GM18499 (cell line): ENCODE measurements at regions not wholly inside any gene's neighbourhood (a gene's known extent, or its start where the extent isn't known, plus 50 kb on each side); places are given as distances from the start of the nearest gene placed in this dataset.

ENCODE experiments used
- ATAC-seq: cut with Tn5 transposase; IDR thresholded peaks from one replicate; pipeline ENCODE4 v1.9.1; 2021; ENCODE audit warnings: moderate number of reproducible peaks; ENCODE audit not compliant: insufficient read depth, unreplicated experiment

DNA sequence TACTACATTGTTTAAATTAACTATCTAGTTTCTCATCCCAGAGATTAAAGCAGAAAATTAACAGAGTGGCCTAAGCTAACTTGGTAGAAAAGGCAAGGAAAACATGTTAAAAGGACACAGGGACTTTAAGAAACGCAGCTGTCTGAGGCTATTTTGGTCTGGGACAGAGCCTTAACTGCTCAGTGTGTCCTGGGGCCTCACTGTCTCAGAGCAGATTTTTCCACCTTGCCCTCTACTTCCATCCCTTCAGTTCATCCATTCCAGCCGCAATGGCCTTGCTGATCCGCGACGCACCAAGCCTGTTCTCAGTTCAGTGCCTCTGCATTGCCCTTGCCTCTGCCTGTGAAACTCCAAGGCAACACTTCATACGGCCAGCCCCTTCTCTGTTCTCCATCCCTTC is 114.9 kb upstream of the OSR1 start:
- no peak for ATAC-seq

DNA sequence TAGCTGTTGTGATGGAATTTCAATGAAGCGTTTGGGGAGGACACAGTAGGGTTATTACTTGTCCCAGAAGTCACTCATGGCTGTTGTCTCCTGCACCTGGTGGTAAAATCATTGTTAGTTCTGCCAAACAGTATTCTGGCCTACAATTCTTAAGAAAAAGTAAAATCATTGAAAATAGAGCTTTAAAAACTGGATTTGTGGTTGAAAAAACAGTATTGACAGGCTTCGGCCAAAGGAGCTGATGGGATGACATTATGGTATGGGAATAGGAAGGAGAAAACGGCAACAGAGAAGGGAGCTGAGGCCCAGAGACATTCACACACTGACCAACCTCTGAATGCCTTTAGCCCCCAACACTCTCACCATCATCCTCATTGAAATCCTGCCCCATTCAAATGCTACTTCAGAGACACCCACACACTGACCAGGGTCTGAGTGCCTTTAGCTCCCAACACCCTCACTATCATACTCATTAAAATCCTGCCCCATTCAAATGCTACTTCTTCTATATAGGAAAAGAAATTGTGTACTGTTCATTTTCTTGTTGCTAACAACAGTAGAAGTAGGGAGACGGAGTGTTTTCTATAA is 114.1 kb upstream of the OSR1 start:
- ATAC-seq, result no peak

DNA sequence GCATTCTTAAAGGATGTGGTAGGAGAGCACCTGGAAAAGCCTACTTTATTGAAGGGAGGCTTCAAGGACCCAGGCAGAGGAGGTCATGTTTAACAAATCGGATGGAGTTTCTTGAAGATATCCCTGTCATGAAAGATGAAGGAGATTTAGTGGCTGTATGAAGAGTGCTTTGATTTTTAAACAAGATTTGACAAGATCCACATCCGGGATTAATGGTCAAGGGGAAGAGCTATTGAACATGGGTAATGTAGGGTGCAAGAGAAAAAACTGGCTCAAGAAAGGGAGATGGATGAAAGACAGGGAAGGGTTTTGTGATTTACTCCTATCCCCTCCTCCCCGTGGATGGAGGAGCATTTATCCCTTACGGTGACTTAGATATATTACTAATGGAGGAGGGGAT is 113.1 kb upstream of the OSR1 start:
- no peak for ATAC-seq

DNA sequence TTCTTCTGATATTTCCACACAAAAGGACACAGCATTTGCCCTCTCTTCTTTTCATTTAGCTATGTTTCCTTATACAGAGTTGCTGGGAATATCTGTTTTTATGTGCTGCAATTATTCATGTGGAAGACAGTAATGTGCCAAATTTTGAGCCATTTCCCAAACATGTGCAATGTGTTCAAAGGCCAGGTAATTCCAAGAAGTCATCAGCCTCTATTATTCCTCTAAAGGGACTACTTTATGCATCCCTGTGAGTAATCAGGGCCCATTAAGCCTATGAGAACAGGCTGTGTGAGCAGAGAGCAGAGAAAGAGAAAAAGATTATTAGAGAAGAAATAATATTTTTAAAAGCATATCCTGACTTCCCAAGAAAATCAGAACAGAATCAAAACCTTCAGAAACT is 107.6 kb upstream of the OSR1 start:
- ATAC-seq, result no peak

DNA sequence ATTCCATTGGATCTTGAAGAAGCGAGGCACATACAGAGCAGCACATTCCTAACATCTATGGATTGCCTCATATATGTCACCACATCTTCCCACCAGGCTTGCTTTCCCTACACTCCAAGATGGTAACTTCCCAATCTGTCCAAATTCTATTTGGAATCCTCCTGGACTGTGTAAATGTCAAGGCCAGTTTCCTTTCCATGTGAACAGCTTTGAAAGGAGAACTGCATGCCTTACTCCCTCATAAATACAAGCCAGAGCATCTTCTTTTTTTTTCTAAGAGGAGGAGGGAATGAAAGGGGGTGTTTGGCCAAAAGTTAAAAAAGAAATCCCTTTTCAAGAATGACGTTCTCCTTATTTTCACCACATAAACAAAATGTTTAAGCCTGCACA is 103.8 kb upstream of the OSR1 start:
- ATAC-seq, result no peak

DNA sequence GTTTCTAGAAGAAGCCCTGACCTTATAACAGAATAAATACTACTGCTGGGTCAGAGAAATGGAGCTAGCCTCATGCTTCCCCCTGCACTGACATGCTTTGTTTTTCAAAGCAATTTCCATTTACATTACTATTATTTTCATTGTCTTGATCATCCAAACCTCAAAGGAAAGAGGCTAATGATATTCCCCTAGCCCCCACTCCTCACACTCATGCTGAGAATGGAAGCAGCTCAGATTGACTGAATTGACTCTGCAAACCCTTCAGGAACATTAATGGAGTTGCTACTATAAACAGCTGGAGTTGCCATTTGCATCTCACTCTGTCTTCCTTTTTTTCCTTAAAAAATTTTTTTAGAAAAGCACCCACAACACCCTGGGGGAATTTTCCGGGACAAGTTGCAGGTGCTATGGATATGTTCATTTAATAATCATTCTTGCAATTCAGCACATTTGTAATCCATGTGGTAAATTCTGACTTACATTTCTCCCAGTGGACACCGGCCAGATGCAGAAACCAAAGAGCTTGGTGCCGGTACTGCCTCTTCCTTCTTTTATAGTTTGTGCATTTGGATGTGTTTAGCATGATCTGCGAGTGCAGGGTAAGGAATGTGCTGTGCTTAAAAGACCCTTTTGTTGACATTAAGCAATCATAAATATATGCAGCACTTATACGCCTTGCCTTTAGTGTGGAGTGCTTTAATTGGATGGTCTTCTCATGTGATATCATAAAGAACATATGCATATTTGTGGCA is 103.3 kb upstream of the OSR1 start:
- ATAC-seq, result no peak

DNA sequence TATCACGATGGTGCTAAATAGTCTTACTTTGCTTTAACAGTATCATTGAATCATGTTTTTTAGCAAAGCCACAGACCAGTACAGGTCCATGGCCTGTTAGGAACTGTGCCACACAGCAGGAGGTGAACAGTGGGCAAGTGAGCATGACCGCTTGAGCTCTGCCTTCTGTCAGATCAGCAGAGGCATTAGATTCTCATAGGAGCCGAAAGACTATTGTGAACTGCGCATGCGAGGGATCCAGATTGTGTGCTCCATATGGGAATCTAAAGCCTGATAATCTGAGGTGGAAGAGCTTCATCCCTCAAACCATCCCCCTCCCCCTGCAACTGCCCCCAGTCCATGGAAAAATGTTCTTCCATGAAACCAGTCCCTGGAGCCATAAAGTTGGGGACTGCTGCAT is 102.3 kb upstream of the OSR1 start:
- ATAC-seq, result no peak

DNA sequence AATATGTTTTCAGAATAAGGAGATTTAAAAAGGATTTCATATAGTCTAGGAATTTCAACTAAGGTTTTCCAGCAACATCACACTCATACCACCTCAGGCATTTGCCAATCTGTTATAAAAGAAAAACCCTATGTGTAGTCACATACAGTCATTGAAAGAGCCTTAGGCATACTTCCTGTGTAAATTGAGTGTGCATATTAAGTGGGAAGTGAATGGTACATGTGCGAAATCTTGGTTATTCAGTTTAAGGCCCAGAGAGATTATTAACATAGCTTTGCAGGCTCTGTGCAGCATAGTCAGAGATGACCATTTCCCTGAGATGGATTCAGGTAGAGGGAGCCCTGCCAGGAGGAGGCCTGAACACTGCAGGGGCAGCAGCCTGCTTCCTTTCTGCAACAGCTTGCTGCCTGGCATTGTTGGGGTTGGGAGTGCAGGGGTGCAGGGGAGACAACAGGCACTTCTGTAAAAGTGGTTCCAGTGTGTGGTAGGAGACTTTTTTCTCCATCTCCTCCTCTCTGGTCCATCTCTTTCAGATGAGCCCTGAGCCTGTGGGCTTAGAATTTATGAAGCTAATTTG is 100.1 kb upstream of the OSR1 start:
- no peak for ATAC-seq

DNA sequence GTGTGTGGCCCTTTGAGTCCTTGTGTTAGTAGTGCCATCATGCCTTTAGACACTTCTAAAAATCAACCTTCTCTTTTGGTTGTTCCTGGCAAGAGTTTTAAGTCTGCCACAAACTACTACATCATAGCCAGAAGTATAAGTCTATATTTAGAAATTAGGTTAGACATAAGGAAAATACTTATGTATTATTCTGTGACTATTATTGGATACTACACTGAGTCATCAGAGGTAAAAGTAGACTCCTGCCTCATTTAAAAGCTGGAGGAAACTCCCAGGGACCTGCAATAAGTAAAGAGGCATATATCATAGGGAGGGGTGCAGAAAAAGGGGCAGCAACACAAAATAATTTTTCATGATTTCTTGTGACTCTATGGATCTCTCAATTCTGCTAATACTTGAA is 99.4 kb upstream of the OSR1 start:
- no peak for ATAC-seq

DNA sequence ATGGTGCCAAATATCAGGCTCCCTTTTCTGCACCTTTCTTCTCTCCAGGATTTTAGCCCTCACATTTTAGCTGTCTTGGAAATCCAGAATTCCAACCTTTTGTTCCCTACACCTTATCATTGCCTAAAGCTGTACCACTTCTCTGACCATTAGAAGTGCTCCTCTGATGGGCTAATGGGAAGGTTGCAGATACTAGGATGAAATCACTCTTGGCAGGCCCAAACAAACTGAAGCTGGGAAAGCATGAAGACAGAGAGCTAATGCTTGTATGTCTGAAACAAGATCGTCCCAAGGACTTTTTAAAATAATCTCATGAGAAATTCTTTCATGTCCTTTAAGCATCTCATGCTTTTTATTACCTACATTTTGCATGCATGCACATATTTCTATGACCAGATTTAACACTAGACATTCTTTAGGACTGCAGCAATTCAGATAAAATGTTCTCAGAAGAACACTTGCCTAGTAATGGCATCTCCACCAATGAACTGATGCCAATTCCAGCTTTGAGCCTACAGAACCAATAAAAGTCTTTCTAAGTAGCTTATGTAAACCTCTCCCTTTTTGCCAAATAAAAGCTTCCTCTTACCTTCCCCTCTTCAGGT is 98.4 kb upstream of the OSR1 start:
- ATAC-seq, result no peak

DNA sequence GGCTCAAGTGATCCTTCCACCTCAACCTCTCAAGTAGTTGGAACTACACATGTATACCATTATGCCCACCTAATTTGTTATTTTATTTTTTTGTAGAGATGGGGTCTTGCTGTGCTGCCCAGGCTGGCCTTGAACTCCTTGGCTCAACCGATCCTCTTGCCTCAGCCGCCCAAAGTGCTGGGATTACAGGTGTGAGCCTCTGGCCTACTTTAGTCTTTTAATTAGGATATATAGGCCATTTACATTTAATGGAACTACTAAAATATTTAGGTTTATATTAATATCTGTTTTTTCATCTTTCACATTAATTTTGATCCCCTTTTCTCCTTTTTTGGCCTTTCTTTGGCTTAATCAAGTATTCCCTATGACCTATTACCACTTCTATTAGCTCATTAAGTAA is 95.7 kb upstream of the OSR1 start:
- no peak for ATAC-seq

DNA sequence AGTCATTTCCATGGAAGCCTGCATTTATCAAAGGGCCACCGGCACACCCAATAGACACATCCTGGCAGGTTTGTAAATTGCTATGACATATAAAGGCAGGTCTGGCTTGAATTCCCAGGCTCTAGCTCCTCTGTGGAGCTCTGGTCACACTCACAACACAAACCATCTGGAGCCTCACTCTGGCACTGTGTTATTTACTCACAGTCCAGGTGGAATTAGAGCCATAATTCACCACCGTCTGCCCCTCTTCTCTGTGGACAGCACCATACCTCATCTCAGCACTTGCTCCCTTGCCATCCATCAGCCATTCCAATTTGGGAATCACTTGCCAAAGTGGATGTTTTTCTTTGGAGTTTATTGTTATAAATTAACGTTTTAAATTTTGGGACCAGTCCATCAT is 84.3 kb upstream of the OSR1 start:
- ATAC-seq, result no peak

DNA sequence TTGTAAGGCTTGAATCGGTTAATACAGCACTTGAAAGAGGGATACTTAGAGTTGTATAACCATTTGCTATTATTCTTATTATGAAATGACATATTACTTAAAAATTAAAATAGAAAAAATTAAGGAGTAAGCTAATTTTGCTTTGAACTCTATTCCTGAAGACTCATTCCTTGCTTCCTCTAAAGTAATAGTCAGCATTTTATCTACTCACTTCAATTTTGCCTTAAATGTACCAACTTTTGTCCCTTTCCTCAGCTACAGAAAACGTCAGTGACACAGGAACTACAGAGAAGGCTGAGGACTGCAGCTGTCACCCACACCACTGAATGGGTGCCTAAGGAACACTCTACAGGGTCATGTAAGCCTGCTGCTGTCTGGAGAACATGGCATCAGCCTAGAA is 80.7 kb upstream of the OSR1 start:
- ATAC-seq, result no peak

DNA sequence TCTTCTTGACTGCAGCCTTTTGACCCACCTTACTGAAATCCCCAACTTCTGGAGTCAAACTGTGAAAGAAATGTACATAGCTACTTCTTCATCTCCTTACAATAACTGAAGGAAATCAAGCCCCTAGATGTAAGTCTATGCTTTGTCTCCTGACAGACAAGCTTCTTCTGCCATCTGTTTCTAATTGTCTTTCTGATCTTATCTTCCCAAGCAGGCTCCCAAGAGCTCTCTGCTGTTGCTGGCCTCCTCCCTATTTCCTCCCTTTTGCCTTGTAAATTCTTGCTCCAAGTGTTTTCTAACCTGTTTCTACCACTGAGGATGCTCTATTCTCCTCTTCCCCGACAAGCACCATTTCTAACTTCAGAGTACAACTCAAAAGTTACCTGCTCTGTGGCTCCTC is 77.4 kb upstream of the OSR1 start:
- no peak for ATAC-seq

DNA sequence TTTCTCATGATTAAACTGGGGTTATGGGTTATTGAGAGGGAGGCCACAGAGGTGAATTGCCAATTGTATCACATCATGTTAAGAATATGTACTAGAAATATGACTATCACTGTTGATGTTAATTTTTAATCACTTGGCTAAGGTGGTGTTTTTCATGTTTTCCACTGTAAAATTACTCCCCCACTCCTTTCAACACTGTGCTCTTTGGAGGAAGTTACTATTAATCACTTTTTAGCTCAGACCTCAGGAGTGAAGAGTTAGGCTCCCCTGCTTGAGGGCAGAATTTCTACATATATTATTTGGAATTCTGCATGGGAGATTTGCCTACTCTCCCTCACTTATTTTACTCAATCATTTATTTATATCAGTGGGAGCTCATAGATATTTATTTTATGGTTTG is 76.0 kb upstream of the OSR1 start:
- ATAC-seq, result no peak

DNA sequence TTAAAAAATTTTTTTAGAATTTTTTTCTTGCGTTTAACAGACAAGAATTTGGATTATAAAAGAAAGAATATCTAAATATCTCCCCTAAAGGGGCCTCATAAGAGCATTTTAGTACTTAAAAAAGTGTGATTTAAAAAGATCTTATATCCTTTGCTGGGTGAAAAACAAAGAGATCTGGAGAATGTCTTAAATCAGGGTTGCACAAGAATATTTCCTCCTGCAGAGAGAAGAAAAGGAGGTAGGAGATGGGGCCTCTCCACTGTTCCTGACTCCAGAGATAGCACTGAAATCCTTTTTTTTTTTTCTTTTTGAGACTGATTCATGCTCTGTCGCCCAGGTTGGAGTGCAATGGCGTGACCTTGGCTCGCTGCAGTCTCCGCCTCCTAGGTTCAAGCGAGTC is 68.5 kb upstream of the OSR1 start:
- ATAC-seq, result no peak

DNA sequence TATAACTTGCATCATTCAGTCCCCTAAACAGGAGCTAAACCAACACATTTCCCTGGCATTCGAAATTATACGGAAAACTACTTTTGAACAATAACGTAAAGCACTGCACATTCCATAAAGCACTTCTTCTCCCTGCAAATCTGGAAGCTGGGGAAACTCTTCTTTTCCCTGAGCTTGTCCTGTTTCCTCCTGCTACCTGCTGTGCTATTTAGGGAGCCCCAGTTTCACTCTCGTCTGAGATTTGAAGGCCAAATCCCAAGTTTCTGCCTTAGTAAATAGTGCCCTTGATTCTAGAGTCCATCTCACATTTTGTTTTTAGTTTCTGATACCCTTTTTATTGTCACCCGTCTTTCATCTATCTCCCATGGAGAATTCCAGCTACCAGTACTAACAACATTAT is 67.7 kb upstream of the OSR1 start:
- ATAC-seq, result no peak

DNA sequence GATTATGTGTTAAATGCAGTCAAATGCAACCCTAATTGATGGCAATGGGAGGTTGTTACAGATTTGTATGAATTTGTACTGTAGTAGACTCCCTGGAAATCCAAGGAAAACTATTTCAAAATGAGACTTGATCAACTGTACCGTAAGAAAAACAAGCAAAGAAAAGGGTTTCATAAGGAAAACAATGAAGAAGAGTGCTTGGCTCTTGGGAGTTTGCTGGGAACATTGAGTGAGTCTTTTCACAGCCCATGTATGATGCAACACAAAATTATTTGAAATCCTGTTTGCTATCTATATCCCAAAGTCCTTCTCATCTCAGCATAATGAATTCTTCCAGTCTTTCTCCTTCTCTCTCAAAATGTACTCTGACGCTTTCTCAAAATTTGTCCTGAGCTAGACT is 67.0 kb upstream of the OSR1 start:
- ATAC-seq, result no peak

DNA sequence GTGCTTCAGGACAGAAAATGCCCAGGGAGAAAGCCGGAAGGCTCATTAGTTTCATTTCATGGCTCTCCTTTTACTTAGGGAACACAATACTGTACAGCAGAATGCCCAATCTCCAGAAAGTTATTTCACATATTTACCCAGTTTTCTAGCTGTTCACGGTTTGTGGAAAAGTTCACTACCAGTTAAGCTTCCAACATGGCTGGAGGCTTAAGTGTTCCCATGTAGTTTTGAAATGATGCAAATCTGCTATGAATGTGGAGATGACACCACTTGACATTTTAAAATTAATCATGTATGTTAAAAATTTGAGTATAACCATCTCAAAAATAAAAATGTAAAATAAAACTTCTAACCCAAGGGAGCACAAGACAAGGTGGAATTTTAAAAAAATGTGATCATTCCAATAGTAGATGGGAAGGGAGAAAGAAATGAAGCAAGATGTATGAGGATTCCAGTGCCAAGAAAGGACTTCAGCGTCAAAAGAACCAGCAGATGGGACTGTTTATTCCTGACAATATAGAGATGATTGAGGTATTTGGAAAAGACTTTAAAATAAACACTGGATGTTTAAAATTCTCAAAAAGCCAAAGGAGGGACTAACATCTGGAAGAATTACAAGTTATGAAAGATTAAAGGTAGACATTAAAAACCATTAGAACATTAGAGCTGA is 60.9 kb upstream of the OSR1 start:
- ATAC-seq, result no peak

DNA sequence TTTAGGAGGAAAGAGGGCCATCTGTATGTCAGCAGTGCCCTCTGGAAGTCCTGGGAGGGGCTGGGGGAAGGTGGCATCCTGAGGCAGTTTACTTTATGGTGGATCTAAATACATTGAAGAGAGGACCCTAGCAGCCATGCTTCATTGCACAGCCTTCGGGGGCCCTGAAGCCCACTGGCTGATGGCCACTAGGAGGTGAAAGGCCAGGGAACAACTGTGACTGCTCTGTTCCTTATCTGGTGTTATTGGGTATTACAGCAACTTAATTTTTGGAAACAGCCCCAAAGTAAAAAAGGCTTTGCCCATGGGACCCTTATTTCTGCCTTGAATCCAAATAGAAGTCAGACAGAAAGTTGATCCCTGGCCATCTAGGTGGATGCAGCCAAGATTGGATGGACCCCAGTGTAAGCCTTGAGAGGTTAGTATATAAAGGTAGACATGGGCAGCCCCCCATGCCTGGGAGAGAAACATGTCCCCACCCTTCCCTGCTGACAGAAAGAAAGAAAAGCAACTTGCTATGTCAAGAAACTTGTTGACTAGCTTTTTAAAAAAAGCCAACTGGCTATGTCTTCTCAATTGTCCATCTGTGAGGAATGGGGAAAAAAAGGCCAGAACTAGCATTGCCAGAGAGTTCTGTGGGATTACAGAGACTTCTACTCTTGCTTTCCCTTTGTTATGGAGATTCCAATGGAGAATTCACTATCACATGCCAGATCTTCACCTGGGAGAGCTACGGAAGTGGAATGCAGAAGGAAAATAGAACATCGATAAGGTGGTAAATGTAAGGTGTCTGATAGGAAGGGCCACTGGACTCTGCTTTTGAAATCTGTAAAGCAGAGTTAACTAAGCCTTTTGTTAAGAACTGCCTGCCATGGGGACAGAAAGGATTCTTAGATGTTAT is 58.6 kb upstream of the OSR1 start:
- no peak for ATAC-seq
